NCI-H2081 treated with DMSO at 0.1 percent for 48 hours (cell line): ENCODE measurements at regions not wholly inside any gene's neighbourhood (a gene's known extent, or its start where the extent isn't known, plus 50 kb on each side); places are given as distances from the start of the nearest gene placed in this dataset.
"Not testable (repeated sequence)": the region's sequence is repeated elsewhere in the genome, so short reads cannot be mapped to it uniquely, and the experiment has no call there.

ENCODE experiments used
- DNase-seq: peaks from one replicate; lab custom pipeline; 2025; lab: John Stamatoyannopoulos, UW

- no peak for DNase-seq
These were observed 326.4 kb downstream of the DCHS2 start for GRCh38 chr4:154164931-154165839.

- DNase-seq: peak; percentile 55
These were observed 330.9 kb downstream of the DCHS2 start for GRCh38 chr4:154160519-154161301.

DNA sequence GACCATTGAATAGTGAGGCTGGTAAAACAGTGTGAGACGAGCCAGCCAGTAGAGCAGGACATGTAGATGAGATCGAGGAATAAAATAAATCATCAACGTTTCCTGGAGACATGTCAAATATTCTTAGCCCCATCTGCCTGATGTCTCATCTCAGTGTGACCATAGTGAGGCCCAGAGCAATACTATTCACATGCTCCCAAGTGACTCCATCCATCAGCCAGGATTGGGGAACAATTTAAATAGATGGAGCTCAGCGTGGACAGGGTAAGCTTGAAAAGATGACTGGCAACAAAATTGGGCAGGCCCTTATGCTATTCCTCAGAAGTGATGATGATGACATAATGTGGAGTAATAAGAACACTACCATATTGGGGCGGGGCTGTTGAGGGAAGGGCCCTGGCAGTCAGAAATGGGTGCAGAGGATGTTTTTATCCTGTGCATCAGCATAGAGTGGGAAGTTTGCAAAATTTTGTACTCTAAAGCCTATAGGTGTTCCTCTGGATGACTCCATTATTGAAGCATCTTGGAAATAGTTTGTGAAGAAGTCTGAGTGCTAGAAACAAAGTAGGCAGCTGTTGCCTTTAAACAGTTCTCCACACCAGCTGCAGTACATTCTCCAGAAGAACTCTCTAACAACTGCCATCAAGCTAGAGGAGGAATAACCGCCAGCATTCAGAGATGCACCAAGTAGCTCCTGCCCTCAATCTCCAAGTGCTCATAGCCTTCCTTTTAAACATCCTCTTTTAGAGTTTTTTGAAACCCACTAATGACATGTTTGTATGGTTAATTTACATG lies 333.0 kb downstream of the DCHS2 start:
- no peak for DNase-seq

- DNase-seq: no peak
These were observed 339.1 kb downstream of the DCHS2 start for GRCh38 chr4:154152546-154152945.

DNA sequence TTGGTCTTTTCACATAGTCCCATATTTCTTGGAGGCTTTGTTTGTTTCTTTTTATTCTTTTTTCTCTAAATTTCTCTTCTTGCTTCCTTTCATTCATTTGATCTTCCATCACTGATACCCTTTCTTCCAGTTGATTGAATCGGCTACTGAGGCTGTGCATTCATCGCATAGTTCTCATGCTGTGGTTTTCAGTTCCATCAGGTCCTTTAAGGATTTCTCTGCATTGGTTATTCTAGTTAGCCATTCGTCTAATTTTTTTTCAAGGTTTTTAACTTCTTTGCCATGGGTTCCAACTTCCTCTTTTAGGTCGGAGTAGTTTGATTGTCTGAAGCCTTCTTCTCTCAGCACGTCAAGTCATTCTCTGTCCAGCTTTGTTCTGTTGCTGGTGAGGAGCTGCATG lies 342.4 kb downstream of the DCHS2 start:
- DNase-seq: not testable (repeated sequence)

DNA sequence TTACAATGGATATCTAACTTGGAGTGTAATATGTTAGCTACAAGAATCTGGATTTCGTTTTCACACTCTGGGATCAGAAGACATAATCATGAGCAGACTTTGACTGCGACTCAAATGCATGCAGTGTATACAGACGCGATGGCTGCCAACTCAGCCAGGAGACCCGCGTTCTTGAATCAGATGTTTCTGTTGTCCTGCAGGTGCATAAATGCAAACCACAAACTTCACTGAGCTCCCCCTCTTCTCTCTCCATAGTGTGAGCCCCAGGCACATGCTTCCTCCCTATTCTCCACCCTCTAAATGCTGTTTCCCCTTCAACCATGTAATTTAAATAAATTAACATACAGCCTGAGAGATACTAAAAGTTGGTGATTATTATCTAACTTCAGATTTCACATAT lies 347.9 kb downstream of the DCHS2 start:
- no peak for DNase-seq

DNA sequence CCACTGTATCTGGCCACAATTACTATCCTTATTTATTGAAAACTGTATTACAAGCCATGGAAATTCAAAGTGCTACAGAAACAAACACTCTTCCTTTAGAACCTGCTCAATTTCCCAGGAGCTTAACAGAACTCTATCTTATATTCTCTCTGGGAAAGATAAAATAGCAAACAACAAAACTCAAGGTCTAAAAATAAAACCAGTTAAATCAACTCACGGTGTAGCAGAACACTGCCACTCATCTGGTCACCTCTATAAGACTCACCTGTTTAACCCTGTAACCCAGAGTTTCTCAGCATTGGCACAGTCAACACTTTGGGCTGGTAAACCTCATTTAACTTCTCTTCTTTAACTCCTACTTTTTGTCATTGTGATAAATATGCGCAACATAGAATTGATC lies 348.9 kb downstream of the DCHS2 start:
- no peak for DNase-seq

DNA sequence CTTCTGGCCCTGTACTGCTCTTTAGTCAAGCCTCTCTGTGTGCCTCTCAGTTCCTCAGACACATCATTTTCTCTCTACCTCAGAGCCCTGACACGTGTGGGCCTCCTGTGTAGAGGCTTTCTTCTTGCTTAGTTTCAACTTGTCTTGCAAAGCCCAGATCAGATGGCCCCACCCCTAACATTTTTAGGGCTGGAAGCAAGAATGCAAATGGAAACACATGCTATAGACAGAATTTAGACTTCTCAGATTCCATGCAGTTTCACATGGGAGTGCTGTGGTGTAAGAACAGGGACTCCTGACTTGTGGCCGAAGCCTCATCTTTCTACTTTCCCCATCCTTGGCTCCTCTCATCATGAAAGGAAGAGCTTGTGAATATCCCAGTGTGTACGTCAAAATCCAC lies 350.7 kb downstream of the DCHS2 start:
- no peak for DNase-seq

DNA sequence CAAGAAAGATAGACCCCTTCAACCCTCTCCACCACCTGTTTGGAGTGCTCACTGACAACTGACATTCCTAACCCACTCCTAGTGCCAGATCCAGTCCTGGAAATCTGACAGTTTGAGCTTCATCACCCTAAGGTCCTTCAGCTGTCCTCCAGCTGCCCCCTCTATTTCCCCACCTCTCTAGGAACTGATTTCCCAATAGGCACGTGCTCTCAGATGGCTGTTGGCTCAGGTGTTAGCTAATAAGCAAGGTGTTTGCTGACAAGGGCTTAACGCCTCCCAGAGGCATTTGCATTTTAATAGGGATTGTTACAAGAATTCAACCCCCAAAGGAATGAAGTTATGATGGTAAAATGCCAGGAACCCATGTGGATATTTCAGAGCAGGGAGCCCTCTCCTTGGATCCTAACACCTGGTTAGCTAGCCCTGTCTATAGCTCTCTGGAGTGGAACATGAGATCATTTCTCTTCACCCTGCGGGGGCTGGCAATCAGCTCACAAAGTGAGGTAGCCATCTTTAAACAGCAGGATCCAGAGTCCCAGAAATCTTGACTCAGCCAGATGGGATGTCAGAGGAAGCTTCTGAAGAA lies 348.5 kb upstream of the SFRP2 start:
- no peak for DNase-seq

- no peak for DNase-seq
These were observed 346.7 kb upstream of the SFRP2 start for GRCh38 chr4:154135576-154135975.

DNA sequence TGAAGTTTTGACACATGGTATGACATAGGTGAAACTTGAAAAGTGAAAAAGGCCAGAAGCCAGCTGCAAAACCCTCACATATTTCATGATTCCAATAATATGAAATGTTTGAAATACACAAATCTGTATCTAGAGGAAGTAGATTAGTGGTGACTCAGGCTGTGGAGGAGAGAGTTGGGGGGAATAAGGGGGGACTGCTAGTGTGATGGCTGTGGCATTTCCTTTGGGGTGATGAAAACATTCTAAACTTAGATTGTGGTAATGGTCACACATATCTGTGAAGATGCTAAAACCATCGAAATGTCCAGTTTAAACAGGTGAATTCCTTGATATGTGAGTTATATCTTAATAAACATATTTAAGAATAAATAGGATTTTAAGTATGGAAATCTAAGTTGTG lies 343.5 kb upstream of the SFRP2 start:
- no peak for DNase-seq

DNA sequence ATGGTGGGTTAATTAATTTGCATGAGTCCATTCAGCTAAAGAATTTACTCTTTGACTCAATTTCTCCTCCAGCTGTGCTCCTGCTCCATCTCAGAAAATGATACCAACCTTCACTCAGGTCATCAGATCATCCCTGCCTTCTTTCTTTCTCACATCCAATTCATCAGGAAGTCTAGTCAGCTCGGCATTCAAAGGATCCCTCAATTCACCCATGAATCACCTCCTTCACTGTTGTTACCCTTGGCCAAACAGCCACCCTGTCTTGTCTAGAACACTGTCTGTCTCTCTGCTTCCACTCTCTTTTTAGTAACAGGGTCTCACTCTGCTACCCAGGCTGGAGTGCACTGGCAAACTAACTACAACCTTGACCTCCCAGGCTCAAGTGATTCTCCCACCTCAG lies 337.4 kb upstream of the SFRP2 start:
- DNase-seq: no peak

DNA sequence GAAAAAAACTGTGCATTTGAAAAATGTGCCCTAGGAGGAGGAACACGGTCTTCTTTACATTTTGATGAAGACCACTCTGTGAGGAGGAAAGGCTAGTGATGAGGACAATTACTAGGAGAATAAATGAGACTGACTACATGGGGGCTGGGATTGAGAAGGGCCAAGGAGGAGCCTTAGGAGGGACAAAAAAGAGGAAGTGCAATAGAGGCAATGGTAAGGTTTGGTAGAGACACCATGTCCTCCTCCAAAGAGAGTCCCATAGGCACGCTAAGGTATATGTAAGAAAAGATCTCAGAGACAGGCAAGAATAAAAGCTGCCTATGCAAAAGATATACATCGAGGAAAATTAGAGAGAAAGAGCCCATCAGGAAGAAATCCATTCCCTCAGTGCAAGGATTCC lies 336.5 kb upstream of the SFRP2 start:
- no peak for DNase-seq

DNA sequence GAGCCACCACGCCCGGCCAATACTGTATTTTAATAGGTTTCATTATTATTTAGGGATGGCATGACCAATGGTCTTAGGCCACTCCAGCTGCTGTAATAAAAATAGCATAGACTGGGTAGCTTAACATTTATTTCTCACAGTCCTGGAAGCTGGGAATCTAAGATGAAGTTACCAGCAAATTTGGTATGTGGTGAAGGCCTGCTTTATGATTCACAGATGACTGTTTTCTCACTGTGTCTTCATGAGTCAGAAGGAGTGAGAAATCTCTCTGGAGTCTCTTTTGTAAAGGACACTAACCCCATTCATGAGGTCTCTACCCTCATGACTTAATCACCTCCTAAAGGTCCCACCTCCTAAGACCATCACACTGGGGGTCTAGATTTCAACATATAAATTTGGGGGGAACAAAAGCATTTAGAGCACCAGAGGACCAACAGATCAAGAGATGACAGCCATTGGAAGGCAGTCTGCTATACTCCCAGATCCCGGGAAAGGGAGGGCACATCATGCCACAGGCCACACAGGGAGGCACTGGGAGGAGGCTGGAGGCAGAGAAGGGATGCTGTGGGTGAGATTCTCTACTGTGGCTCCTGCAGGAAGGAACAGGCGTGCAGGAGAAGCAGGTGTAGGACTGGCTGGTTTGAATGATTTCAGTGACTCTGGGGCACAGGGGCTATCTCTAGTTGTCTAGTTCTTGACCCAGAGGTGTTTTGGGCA lies 335.8 kb upstream of the SFRP2 start:
- DNase-seq: no peak

DNA sequence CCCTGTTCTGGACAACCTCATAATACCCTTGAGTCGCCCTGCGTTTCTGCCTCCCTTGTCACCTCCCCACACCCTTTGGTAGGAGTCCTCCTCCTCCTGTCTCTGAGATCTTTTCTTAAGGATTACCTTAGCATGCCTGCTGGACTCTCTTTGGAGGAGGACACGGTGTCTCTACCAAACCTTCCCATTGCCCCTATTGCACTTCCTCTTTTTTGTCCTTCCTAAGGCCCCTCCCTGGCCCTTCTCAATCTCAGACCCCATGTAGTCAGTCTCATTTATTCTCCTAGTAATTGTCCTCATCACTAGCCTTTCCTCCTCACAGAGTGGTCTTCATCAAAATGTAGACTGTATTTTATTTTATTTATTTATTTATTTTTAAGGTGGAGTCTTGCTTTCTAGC lies 335.0 kb upstream of the SFRP2 start:
- DNase-seq: no peak

DNA sequence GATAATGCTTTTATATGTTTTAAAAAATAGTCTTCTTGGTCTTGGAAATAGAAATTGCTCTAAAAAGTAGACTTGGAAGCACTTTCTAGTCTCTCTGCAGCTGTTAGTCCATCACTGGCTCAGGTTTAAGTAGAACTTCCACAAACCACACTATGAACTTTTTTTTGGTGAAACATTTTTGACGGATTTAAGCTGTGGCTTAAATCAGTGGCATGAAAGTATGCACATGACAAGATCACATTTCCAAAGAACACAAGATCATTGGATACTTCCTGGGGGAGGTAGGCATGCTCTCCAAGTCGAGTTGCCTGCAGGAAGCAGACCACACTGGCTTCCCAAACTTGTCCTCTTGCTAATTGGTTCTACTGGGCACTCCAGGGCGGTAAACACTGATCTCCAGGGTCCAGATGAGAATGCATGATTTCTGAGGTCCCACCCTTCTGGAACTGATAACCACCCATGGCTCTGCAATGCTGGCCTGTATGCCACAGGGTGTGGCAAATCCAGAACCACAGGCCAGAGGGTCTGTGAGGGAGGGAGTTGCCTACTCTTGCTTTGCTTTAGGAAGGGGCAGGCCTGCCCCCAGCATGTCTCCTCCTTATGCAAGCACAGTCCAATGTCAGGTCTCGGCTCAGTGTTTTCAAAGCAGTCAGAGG lies 331.9 kb upstream of the SFRP2 start:
- no peak for DNase-seq

DNA sequence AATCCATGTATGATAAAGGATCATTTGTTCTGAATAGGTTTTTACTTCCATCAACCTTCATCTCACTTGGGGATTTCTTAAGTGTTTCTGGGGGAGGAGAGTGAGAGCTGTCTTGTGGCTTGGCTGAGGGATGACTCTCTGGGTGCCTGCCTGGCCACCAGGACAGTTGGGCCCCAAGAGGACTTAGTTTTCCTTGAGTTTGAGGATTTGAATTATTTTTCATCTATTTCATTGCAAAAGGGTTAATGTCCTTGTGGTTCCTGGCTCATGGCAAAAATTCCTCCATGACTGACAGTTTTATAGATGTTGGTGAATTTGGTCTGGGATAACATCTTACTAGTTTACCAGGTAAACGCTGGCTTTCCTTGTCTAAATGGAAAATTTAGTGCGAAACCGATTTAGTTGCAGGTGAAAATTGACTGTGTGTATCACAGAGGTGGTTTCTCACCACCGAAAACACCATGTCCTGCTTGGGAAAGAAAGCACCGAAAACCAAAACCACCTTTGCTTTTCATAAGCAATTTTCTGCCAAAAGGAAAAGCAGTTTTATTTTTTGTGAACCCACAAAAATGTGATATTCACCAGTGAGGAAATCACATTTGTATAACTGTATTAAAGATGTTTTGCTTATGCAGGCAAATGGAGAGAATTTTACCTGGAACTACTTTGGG lies 331.3 kb upstream of the SFRP2 start:
- no peak for DNase-seq

DNA sequence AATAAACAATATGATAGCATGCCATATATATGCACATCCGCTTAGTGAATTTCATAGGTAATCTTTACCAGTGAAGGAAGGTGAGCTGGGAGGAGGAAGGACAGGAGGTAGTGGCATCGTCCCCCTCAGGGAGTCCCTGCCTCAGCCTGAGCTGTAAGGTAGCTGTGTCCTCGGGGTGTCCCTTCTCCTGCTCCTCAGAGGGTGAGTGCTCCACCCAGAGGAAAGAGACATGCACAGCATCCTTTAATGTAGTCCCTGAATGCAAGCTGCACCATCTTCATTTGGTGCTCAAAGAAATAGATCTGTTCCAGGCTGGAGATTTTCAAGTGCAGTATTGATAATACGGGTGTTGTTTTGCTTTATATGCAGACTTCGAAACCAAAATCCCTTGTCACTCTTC lies 330.4 kb upstream of the SFRP2 start:
- DNase-seq: no peak

DNA sequence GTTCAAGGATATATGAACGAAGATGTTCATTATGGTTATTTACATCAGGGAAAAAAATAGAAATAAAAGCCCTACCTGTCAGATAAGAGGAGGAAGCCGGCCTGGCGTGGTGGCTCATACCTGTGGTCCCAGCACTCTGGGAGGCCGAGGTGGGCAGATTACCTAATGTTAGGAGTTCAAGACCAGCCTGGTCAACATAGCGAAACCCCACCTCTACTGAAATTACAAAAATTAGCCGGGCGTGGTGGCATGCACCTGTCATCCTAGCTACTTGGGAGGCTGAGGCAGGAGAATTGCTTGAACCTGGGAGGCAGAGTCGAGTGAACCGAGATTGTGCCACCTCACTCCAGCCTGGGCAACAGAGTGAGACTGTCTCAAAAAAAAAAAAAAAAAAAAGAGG lies 328.8 kb upstream of the SFRP2 start:
- not testable (repeated sequence) for DNase-seq

- DNase-seq: no peak
These were observed 318.5 kb upstream of the SFRP2 start for GRCh38 chr4:154107337-154107736.
